ENCODE measurements at regions not wholly inside any gene's neighbourhood (a gene's known extent, or its start where the extent isn't known, plus 50 kb on each side); places are given as distances from the start of the nearest gene placed in this dataset.
"Not testable (repeated sequence)": the region's sequence is repeated elsewhere in the genome, so short reads cannot be mapped to it uniquely, and the experiment has no call there.

DNA sequence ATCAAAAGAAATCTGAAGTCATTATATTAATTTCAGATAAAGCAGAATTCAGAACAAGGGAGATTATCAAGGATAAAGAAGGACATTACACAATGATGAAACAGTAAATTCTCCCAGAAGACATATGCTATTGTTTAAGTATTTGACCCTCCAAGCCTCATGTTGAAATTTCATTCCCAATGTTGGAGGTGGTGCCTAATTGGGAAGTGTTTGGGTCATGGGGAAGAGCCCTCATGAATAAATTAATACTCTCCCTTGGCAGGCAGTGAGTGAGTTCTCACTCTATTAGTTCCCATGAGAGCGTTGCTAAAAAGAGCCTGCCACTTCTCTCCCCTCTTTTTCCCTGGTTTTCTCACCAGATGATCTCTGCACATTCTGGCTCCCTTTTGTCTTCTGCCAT lies 249.9 kb upstream of the GRIA3 start:
- POLR2A ChIA-PET = no interaction called here
- no peak for DNase-seq (ENCODE audit: extremely low spot score)
- TF ChIP-seq CTCF (IDR thresholded peaks at IDR 0.05; ENCODE audit: control extremely low read depth, extremely low read depth, low read depth, missing control alignments) = no peak
- CTCF ChIA-PET = no interaction called here

DNA sequence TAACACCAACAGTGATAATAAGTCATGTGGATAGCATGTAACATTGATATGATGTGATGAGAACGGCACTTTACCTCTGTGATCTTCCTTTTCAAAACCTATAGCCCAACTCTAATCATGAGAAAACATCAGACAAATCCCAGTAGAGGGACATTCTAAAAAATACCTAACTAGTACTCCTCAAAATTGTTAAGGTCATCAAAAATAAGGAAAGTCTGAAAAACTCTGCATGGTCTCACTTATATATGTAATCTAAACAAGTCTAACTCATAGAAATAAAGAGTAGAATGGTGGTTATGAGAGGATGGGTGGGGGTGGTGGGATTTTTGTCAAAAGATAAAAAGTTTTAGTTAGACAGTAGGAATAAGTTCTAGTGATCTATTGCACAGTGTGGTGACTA lies 243.9 kb upstream of the GRIA3 start:
- CTCF ChIA-PET = no interaction called here
- no peak for DNase-seq (ENCODE audit: extremely low spot score)

DNA sequence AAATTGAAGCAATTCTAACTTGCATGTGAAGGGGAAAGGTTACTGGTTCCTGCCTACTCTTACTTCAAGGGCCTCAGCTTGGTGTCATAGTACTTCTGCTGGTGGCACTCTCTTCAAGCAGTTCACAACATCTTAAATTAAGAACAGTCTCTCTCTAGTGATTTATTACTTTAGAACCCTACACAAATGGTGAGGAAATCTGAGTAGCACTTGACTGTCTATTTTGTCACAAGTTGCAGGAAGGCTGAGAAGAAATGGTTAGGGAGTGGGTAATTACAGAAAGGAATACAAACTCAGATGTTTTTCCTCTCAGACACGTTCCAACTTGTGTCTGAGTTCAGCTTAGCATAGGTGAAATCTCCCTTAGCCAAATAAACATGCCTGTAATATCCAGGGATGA lies 242.3 kb upstream of the GRIA3 start:
- DNase-seq (ENCODE audit: extremely low spot score) = no peak
- CTCF ChIA-PET = no interaction called here
- TF ChIP-seq CTCF (IDR thresholded peaks at IDR 0.05; ENCODE audit: control extremely low read depth, extremely low read depth, low read depth, missing control alignments) = no peak
- POLR2A ChIA-PET = no interaction called here

More for the DNA sequence above, 243.9 kb upstream of the GRIA3 start:
- POLR2A ChIA-PET = no interaction called here
- TF ChIP-seq CTCF (IDR thresholded peaks at IDR 0.05; ENCODE audit: control extremely low read depth, extremely low read depth, low read depth, missing control alignments) = no peak

- no peak for DNase-seq (ENCODE audit: extremely low spot score)
- CTCF ChIA-PET = no interaction called here
- no peak for TF ChIP-seq CTCF (IDR thresholded peaks at IDR 0.05; ENCODE audit: control extremely low read depth, extremely low read depth, low read depth, missing control alignments)
- POLR2A ChIA-PET = no interaction called here
These were observed 240.2 kb upstream of the GRIA3 start for GRCh38 chrX:122943918-122944317.

- ChIA-PET POLR2A (no interaction called here), CTCF (no interaction called here)
- TF ChIP-seq CTCF (IDR thresholded peaks at IDR 0.05; ENCODE audit: control extremely low read depth, extremely low read depth, low read depth, missing control alignments) = no peak
- no peak for DNase-seq (ENCODE audit: extremely low spot score)
These were observed 238.8 kb upstream of the GRIA3 start for GRCh38 chrX:122945328-122945727.

DNA sequence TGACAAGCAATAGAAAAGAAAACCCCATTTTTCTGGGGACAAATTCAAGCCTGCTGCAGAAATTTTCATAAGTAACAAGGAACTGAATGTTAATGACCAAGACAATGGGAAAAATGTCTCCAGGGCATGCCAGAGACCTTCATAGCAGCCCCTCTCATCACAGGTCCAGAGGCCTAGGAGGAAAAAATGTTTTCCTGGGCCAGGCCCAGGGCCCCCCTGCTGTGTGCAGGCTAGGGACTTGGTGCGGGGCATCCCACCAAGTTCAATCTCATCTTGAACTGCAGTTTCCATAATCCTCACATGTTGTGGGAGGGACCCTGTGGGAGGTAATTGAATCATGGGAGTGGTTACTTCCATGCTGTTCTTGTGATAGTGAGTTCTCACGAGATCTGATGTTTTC lies 211.5 kb upstream of the GRIA3 start:
- ChIA-PET POLR2A (no interaction called here), CTCF (no interaction called here)
- no peak for TF ChIP-seq CTCF (IDR thresholded peaks at IDR 0.05; ENCODE audit: control extremely low read depth, extremely low read depth, low read depth, missing control alignments)

DNA sequence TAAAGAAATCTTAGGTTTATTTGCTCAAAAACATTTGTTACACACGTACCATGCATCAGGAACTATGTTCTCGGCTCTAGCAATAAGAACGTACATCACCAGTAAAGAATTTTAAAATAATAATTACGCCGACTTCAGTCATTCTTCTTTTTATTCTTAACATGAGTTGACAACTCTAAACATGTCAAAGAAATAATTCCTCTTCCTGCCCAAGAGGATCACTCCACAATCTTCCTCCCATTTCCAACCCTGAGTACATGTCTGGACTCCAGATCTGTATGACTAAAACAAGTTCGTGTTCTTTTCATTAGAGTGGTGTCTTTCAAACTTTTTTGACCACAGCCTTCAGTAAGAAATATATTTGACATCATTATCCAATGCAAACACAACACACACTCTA lies 201.6 kb upstream of the GRIA3 start:
- POLR2A ChIA-PET = no interaction called here
- TF ChIP-seq CTCF (IDR thresholded peaks at IDR 0.05; ENCODE audit: control extremely low read depth, extremely low read depth, low read depth, missing control alignments) = no peak
- CTCF ChIA-PET = no interaction called here
- no peak for DNase-seq (ENCODE audit: extremely low spot score)

More for the DNA sequence above, 211.5 kb upstream of the GRIA3 start:
- DNase-seq (ENCODE audit: extremely low spot score) = no peak

DNA sequence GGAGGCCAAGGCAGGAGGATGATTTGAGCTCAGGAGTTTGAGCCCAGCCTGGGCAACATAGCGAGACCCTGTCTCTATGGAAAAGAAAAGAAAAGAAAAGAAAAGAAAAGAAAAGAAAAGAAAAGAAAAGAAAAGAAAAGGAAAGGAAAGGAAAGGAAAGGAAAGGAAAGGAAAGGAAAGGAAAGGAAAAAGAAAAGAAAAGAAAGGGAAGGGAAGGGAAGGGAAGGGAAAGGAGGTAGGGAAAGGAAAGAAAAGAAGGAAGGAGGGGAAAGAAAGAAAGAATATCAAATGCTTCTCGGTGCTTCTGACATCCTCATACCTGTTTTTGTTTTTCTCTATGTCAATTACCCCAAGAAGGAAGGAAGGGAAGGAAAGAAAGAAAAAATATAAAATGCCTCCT lies 181.2 kb upstream of the GRIA3 start:
- CTCF ChIA-PET; POLR2A ChIA-PET; DNase-seq (ENCODE audit: extremely low spot score): not testable (repeated sequence)
